GM18870 (cell line): ENCODE measurements at regions not wholly inside any gene's neighbourhood (a gene's known extent, or its start where the extent isn't known, plus 50 kb on each side); places are given as distances from the start of the nearest gene placed in this dataset.

Source experiments
- ATAC-seq: cut with Tn5 transposase; IDR thresholded peaks from one replicate; pipeline ENCODE4 v1.9.1; 2021; ENCODE audit warnings: moderate library complexity; ENCODE audit not compliant: unreplicated experiment

DNA sequence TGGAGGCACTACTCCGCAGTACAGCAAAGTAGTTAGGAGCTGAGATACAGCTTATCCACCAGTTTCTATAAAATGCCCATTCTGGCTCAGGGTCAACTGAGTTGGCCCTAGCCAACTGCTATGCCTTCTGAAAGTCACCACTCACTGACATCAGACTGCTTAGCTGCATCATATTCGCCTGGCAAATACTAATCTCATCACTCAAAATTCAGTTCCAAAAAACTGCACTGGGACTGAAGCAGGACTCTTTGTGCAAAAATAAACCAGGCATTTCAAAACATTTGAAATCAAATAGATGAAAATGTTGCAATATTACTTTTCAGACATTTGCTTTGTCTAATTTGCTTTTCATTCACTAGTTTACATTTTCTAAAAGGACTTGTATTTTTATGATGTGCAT is 230.0 kb downstream of the ALDH8A1 start:
- no peak for ATAC-seq

GRCh38 chr6:134719286-134719685 is 230.6 kb downstream of the ALDH8A1 start:
- ATAC-seq, result no peak

GRCh38 chr6:134714679-134715078 is 235.2 kb downstream of the ALDH8A1 start:
- ATAC-seq, result no peak

GRCh38 chr6:134714113-134714512 is 235.8 kb downstream of the ALDH8A1 start:
- ATAC-seq, result no peak

DNA sequence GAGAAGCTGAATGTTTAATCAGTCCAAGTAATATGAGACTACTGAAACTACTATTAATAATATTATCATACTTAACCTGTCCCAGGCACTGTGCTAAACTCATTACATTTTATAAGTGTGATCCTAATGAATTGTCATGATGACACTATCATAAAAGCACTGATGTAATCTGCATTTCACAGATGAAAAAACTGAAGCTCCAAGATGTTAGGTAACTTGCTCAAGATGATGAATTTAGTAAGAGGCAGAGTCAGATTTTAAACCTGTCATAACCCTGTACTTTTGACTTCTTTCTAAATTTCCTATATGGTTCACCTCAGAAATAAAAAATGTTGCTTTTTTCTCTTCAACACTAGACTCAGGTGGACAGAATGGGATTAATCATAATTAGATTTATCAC is 237.6 kb downstream of the ALDH8A1 start:
- ATAC-seq, result no peak

DNA sequence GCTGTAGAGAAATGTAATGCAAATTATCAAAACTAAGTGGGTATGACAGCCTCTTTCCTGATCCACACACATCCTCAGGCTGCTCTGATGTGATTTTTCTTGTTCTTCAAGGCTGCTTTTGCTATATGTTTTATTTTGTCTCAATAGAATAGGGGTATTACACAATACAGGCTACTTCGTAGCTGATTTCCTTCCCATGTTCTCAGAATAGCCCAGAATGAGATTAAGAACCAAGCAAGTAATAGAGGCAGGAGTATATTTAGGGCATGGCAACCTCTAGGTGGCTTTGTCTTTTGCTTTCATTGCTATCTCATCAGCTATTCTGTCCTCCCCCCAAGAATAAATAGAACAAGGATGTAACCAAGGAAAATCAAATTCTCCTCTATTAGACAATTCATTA is 241.8 kb downstream of the ALDH8A1 start:
- no peak for ATAC-seq

DNA sequence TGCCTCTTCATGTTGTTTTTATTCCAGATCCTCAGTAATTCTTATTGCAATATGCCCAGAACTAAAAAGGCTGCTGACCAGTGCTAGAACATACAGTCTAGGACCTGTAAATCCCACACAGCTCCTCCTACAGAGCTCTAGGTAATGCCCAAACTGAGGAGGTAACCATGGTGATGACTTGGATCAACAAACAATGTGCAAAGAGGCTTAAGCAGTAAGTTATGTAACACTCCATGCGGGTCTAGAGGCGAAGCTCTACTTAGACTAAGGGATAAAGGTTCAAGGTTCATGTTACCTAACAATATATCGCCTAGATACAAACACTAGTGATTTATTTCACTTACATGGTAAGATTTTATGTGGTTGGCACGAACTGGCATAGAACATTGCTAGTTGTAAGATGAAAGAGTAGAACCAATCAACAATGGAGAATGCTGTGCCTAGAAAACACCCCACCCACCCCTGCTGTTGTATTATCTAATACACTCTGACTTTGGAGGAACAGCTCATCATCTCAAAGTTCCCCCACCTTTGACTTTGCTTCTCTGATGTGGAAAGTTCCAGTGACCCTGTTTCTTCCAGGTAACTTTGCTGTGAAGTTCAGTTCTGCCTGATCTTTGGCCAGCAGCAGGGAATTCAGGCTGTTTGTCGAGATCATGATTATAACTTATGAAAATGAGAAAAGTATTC is 242.4 kb downstream of the ALDH8A1 start:
- ATAC-seq, result no peak

DNA sequence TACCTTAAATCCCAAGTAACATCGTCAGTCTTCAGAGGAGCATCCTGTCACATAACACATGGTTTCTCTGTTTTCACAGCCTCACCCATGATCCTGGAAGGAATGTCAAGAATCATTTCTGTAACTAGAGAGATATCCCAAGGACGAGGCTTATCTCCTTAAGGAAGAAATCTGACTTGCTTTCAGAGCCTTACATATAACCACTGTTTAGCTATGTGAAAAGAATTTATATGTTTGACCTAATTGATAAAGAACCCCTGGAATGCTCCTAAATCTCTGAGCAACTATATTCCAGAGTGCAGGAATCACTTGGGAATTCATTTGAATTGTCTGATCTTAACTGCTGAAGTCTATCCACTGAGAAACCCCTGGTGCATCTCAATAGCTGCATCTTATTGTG is 243.1 kb downstream of the ALDH8A1 start:
- ATAC-seq, result no peak

DNA sequence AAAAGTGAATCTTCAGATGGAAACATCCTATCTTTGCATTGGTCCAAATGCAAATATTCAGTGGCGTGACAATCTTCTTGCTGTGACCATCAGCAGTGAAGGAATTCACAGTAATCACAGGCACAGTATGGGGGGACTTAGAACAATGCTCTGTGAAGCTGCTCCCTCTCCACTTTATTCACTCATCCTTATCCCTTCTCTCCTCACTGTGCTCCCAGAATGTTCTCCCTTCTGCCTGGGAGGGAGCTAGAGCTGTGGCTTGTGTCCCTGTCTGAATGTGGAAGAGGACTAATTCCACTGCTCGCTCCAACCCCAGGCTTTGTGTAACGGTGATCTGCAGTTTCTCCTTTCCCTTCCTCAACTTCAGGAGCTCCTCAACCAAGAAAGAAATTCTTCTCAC is 243.7 kb downstream of the ALDH8A1 start:
- ATAC-seq, result no peak

DNA sequence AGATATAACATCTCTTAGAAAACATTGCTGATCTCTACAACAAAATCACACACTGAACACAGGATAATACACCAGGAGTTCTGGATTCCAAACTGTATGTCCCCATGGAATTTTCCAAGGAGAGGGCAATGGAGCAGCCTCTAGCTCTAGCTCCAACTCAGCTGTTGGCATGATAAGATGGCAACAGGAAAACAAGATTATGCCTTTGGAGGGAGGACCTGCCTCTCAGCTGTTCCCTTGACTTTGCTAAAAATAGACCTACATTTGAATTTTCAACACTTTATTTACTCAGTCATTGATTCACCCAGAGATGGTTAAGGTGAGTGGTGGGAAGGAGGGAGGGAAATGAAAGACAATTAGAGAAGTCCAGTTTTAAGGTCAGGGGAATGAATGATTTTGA is 246.7 kb downstream of the ALDH8A1 start:
- ATAC-seq, result no peak

- ATAC-seq, result no peak
These were observed 247.6 kb downstream of the ALDH8A1 start for GRCh38 chr6:134702279-134702678.

DNA sequence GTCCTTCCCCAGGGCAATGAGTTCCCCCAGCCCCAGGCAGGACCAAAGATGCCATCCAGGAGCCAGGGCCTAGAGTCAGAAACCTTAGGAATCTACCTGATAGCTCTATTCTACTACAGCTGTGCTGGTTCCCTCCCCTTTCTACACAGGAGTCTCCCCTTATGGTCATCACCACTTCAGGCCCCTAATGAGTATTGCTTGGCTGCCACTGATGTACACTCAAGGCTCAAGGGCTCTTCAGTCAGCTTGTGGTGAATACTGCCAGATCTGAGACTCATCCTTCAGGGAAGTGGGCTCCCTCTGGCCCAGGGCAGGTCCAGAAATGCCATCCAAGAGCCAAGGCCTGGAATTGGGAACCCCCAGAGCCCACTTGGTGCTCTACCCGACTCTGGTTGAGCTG is 248.6 kb downstream of the ALDH8A1 start:
- ATAC-seq, result no peak

- ATAC-seq, result no peak
These were observed 251.7 kb downstream of the ALDH8A1 start for GRCh38 chr6:134698228-134698627.

- no peak for ATAC-seq
These were observed 257.9 kb downstream of the ALDH8A1 start for GRCh38 chr6:134692008-134692407.

DNA sequence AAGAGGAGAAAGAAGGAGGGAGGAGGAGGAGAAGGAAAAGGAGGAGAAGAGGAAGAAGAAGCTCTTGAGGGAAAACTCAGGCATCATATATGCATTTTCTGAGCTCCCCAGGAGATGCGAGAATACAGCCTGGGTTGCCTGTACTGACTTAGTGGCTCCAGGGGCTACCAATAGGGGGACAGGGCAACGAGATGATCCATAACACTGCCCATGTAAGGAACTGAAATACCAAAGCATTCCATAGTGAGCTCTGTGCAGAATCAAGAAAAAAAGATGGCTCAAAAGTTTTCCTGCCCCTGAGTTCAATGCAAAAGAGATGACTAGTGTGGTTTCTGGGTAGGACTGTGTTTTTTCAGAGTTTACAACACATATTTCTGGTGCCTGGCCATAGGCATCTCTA is 258.7 kb downstream of the ALDH8A1 start:
- no peak for ATAC-seq

DNA sequence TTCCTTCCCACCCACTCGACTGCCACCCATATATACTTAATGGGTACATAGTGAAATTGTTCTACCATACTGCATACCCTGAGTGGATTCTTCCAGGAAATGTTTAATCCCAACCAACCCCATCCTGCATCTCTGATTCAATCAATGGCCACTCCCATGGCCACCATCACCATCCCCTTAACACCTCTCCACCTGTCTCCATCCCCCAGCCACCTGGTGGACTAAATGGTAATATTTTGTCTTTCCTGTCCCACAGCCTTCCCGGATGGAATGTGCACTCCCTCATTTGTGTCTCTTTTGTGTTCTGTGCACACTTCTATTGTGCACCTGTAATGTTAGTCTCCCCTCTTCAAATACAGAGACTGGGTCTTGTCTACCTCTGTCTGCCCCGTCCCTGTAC is 259.9 kb downstream of the ALDH8A1 start:
- no peak for ATAC-seq

DNA sequence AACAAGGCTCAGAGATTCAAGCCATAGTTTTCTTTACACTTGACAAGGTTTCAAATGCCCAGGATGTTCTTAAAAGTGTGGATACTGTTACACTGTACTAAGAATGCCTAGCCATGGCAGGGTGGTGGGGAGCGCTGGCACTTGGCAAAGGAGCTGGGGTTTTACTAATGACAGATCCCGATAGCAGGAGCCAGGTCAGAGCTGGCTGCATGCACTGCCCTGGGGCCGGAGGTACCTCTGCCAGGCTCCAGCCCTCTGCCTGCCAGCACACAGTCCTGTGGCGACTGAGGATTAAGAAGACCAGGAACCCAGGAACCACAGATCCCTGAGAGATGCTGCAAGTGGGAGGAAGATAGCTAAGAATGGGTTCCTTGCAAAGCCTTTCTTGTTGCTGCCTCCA is 260.3 kb downstream of the ALDH8A1 start:
- no peak for ATAC-seq

DNA sequence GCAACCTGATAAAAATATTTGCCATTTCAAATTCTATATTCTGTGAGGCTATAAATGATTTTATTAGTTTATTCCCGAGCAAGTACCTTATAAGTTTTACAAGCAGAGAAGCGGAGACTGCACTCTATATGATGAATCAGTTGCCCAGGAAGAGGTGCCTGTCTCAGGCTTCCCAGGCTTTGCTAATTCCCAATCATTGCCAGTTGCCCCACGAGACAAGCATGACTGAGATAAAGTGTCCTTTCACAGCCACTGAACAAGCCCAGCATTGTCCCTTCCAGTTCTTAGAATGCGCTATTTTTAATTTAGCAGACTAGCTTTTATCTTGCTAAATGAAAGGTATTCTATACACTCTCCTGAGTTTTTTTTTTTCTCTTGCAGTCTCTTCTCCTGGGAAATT is 260.7 kb downstream of the ALDH8A1 start:
- no peak for ATAC-seq

GRCh38 chr6:134686071-134686470 is 263.8 kb downstream of the ALDH8A1 start:
- no peak for ATAC-seq

DNA sequence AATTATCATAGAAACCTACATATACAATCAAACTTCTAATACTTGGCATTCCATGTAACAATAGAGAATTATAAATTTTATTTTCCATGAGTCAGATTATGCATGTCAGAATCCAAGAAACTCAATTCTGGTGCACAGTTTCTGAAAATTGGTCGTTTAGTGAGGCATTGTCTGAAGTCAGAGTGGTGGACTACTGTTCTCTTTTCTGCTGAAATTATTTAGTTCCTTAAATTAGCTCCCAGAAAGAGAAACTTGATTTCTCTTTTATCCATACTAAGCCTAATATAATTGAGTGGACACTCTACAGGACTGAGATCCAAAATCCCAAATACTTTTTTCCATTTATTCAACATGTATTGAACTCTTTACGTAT is 265.5 kb downstream of the ALDH8A1 start:
- no peak for ATAC-seq

GRCh38 chr6:134683783-134684422 is 266.0 kb downstream of the ALDH8A1 start:
- no peak for ATAC-seq

DNA sequence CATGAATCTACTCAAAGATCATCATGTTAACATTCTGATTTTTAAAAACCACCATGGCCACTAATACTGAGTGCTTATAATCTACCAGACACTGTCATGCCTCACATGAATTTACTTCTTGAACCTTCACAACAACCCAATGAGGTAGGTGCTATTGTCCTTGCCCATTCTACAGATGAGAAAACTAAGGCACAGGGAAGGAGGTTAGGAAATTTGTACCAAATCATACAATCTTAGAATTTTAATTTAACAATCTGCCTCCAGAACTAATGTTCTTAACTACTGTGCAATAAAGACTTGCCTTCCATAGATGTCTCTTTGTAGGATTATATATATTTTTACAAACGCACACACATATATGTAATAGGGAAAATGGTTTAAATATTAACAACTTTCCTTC is 269.5 kb downstream of the ALDH8A1 start:
- no peak for ATAC-seq

GRCh38 chr6:134680021-134680420 is 269.9 kb downstream of the ALDH8A1 start:
- ATAC-seq, result no peak
